NCI-H2081 treated with DMSO at 0.1 percent for 48 hours (cell line): ENCODE measurements at regions not wholly inside any gene's neighbourhood (a gene's known extent, or its start where the extent isn't known, plus 50 kb on each side); places are given as distances from the start of the nearest gene placed in this dataset.
"Not testable (repeated sequence)": the region's sequence is repeated elsewhere in the genome, so short reads cannot be mapped to it uniquely, and the experiment has no call there.

Source experiments
- DNase-seq: peaks from one replicate; lab custom pipeline; 2025; lab: John Stamatoyannopoulos, UW

DNA sequence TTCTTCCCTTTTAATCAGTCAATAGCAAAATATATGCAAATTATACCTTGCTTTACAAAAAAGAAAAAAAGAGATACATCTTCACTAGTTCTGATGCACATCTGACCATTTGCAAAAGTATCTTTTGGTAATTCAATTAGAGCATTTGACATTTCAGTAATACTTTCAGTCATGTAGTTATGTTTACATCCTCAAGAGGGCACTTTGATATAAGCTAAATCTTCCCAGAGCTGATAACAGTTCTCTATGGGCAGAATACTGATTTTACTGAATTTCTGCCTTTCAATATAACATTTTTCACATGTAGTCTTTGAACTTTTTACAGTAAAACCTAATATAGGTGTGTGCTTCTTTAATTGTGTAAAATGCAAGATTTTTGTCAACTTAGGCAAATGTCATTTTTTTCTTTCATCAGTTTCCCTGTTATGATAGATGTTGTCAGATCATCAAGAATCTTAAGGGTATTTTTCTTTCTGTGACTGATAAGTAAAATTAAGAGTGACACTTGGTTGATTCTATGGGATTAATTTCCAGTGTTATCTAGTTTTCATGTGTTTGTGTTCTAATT is 703.5 kb upstream of the SEMA3D start:
- peak; percentile 8 for DNase-seq

DNA sequence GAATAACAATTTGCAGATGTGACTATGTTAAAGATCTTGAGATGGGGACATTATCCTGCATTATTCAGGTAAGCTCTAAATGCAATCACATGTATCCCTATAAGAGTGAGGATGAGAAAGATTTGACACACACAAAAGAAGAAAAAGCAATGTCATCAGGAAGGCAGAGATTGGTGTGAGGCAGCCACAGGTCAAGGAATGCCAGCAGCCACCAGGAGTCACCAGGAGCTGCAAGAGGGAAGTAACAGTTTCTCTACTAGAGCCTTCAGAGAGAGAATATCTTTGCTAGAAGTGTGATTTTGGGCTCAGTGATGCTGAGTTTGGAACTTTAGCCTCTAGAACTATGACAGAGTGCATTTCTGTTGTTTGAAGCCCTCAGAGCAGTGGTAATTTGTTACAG is 700.3 kb upstream of the SEMA3D start:
- DNase-seq, result no peak

DNA sequence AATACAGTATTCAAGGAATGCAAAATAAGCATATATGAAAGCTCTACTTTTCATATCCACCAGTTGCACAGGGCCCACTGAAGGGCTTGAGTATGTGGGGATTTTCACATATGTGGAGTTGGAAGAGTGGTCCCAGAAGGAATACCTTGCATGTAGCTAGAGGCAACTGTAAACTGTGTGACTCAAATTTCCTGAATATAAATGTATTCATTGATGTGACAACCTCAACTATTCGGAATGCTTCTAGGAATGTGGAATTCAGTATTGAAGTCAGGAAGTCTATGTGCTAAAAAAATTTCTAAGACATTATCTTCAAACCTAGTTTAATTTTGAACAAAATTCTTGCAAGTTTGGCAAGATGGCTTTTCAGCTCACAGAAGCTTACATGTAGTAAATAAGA is 695.5 kb upstream of the SEMA3D start:
- no peak for DNase-seq

DNA sequence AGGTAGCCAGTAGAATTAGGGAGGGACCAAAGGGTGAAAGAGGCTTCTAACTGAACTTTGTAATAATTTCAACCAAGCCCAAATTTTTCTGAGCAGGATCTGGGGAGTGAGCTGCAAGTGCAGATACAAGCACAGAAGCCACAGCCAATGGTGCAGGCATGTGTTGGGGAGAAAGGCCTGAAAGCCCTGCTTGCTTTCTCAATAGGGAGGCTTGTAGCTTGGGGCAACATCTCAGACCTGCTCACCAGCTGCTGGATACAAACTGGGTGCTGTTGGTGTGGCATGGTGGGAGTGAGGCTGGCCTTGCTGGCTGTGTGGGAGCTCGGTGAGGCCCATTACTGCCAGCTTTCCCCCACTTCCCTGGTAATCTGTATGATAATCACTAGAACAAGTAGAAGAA is 688.5 kb upstream of the SEMA3D start:
- no peak for DNase-seq

DNA sequence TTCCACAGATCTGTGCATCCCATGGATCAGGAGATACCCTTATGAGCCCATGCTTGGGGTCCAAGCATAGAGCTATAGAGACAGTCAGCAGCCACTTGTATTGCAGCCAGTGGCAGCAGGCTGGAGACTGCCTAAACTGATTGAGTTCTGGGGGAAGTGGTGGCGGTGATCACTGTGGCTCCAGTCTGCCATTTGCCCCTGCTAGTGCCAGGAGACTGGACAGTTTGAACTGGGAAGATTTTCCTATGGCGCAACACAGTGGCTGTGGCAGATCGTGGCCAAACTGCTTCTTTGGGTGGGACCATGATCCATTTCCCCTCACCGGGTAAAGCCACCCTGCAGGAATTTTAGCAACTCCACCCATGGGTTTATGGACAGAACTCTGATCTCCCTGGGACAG is 679.7 kb upstream of the SEMA3D start:
- no peak for DNase-seq

DNA sequence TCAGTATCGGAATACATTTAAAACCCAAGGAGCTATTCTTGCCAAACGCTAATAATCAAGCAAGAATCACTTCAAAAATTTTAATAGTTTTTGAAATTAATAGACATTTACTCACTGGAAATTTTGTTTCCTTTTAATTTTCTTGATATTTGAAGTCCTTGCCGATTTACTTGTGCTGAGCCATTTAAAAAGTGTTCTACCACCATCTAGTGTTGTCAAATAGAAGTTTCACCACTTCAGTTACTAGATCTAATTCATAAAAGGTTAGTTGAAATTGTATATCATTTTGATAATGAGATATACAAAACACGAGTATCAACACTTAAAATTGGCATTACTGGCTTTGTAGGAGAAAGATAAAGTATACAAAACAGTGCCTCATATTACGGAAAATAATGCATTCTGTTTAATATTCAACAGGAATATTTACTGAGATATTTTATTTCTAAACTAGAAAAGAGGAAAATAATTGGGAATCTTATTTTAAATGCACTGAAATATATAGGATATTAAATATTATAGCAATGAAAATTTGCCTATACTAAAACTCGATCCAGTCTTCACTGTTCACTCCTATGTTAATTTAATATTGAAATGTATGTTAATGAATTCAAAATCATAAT is 664.8 kb upstream of the SEMA3D start:
- peak; percentile 14 for DNase-seq

DNA sequence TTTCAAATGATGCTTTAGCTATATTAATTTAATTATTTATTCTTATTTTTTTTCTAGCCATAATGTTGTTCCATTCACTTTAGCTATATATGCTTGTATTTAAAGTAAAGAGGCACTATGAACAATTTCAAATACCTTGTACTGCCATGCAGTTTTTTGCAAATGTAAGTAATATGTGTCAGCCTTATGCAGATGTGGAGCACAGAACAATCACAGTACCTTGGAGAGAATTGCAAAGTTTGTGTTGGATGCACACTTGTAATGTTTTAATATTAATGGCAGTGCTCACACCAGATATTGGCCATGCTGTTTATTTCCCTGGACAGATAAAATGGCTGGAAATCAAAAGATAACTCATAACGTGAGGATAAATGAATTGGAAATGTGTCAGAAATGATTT is 663.5 kb upstream of the SEMA3D start:
- DNase-seq, result no peak

DNA sequence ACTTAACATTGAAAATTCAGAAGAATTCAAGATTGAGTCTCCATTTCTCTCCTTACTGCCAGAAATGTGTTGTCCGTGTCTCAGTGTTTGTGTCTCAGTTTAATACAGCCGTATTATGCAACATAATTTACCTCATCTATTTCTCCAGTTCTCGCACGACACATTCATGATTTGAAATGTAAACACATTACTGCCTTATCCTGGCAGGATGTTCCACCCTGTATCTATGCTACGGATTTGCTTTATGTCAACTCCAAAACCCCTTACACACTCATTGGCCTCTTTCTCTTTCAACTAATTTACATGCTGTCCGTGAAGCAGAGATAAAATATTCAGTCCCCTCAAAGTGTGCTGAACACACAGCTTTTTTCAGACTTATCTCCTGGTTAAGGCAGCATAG is 653.7 kb upstream of the SEMA3D start:
- DNase-seq, result peak; percentile 63

DNA sequence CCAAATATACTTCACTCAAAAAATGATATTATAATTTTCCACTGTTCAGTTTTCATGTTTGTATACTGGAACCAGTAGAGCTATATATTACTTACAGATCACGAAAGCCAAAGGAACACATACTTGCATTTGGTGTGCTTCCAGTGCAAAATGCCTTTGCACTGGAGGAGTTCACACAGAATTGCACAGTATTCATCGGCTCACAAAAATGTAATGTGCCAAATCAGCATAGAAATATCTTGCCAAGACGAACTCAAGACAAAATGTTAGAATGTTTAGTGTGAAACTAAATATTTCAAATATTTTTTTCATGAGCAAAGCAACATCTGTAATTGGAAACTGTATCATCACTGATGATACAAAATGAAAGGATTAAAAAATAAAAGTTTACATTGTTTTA is 646.2 kb upstream of the SEMA3D start:
- no peak for DNase-seq

DNA sequence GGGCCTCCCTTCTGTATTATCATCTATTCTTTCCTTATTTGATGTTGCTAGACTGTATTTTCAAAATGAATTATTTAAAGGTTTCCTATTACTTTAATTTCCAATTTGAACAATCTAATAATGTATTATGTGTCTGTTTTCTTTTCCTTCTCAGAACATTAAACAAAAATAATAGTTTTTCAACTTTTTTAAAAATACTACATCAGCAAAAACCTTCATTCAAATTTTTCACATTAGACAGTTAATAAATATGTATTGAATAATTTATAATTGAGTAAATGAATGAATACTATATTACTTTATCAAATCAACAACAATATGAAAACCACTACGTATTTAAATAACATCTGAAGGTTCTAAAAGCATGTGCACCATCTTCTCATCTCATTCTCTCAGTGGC is 644.1 kb upstream of the SEMA3D start:
- DNase-seq, result no peak

DNA sequence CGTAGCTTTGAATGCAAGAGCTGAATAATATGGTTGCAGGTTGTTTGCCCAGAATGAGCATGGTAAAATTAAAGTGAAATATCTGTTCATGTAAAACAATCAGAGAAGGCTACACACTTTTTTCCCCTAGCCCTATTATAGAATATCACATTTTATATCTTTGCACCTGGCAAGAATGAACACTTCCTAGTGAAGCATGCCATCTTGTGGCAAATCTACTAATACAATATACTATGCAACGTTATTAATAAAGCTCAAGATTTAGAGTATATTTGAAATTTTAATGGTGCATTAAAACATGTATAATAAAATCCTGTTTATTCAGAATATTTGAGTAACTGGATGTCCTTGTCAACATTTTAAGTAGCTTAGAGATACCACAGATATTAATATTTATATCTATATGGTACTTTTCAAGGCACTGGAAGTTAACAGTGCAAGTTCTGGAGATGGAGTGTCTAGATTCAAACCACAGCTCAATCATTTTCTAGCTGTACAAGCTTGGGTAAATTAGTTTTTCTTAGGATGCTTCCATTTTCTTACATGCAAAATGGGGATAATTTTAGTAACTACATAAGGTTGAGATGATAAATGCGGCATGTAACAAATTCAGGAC is 643.1 kb upstream of the SEMA3D start:
- peak; percentile 46 for DNase-seq

DNA sequence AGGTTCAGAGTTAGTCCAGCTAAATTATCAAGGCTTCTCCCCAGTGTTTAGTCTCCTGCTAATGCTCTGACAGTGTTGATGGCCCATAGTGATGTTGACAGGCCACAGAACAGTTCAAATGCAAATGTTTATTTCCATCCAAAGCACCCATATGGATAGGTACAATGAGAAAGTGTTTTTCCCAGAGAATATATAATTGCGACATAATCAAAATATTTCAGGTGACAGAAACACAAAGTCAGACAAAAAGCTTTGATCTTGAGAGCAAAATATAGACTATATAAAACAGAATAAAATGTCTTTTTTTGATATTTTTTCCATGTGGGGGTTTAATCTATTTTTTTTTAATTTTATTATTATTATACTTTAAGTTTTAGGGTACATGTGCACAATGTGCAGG is 642.3 kb upstream of the SEMA3D start:
- no peak for DNase-seq

DNA sequence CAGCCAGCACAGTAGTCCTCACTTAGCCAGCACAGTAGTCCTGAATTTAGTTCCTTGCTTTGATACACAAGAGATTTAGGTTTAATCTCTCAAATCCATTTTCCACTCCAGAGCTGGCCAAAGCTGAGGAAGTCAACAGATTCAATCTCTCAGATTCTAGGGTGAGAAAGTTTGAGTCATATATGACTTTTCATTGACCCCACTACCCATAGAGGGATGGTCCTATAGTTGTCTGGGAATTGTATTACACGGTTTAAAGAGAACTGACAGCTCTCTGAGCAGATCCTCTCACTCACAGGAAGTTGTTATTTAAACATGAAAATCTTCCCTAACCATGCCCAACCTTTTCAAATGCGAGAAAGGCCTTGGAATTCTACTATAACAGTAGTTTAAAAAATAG is 641.8 kb upstream of the SEMA3D start:
- no peak for DNase-seq

DNA sequence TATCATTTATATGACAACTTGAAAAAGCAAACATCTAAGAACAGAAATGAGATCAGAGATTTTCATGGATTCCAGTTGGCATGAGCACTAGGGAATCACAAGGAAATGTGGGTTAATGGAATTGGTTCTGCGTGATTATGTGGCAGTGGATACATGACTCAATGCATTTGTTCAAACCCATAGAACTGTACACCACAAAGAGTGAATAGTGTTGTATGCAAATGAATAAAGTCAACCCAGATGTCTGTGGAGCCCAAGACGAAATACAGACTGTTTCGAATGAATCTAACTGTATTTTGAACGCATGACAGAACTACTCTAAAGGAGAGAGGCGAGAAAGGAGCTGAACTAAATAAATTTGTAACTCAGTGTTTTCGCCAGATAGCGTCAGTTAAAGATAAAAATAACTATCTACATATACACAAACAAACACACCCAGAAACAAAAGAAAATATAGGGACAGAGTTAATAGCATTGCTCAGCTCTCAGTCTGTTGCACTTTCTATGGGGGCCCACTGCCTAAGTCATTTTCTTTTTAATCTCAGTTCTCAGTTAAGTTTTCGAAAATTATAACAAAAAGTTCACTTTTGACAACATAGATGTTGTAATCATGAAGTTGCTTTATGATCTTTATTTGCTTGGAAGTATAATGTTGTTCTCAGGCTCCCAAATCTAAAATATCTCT is 636.7 kb upstream of the SEMA3D start:
- no peak for DNase-seq

DNA sequence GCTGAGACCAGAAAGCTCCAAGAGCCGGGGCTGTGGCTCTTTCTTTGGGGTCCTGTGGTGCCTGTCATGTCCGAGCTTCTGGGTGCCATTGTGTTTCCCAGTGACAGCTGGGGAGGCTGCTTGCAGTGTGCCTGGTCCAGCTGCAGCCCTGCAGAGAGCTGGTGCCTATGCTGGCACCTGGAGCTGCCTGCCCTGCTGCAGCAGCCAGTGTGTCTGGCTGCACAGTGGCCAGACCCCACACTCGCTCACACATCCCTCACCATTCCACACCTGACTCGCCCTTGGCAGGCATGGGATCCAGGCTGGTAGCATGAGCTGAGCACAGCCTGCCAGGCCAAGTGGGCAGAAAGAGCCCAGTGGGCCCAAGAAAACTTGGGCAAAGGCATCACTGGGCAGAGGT is 635.1 kb upstream of the SEMA3D start:
- DNase-seq, result no peak

DNA sequence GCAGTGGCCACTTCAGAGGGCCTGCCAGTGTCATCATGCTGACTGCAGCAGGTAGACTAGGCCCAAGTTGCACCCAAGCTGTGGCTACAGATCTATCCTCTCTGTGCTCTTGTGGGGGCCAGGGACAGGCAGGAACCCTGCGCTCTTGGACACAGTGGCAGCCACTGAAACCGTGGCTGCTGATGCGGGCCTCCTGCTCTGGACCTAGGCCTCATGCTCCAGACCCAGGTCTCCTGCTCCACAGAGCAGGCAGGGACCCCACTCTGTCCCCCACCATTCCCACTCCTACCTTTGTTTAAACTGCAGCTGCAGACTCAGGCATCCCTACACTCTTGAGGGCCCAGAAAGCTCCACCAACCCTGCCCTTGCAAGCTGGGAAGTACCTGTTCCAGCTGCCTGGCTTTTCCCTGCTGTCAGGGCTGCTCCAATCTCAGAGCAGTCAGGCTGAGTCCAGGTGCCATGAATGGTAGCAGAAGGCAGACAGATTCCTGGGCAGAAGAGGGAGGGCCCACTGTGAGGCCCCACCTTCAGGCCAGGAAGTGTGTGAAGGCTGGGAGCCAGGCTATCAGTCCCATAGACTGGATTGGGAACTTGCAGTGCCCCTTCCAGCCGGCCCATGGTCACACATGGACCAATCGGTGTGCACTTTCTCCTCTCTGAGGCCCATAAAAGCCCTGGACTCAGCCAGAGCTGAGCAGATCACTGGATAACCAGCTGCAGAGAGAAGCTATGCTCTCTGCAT is 634.0 kb upstream of the SEMA3D start:
- no peak for DNase-seq

DNA sequence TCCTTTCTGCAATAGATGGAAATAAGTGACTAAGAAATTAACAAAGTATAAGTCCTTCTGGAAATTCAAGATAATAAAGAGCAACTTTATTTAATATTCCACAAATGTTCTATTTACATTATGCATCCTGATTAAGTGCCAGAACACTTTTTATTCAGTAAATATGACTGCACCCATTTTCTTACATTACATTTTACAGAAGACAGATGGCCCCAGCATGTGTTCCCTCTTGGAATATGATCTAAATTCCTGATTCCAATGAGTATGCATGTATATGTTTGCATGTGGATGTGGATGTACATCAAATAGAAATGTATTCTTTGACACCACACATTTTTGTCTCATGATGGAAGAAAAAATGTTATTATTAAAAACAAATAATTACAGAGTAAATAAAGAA is 628.7 kb upstream of the SEMA3D start:
- no peak for DNase-seq

DNA sequence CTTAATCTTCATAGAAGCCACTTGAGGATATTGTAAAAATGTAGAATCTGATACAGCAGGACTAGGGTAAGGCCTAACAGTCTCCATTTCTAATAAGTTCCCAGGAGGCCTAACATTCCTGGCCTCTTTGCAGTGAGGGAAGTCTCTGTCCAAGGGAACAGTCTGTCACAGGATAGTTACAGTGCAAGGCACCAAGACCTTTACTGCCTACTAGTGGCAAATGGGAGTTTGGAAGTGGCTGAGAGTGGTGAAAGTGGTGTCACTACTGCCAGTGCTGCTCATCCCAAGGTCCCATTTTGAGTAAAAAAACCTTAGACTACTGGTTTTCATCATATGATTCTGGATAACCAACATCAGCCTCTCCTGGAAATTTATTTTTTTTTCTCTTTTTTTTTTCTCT is 619.5 kb upstream of the SEMA3D start:
- DNase-seq, result no peak

DNA sequence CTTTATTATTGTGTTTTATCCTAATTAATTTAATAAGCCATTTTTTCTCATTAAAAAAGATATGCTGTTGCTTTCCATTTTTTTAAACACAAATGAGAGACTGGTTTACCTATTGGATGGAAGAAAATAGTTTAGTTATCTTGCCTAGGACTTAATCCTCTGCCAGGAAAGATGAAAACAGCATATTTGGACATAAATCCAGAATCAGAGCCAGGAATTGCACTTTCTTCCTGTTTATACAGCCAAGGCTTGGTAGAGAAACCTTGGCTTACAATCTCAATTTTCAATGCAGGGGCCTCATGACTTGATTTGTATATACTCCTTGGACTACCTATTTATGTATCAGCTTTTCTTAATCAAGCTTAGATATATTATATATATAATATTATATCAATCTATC is 618.8 kb upstream of the SEMA3D start:
- DNase-seq, result no peak

DNA sequence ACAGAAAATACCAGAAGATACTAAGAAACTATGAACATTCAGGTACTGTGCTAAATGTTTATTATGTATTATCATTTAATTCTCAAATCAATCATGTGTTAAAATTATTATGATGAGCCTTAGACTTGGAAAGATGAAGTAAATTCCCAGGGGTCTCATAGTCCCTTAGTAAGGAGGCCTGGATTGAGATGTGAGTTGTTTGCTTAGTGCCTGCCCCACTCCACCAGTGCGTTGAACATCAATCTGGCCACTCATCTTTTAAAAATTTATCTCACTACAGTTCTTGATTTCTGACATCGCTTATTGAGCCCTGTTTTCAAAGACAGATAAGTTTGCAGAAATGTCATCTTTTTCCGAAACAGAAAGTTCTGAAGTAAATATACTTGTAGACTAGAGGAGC is 618.4 kb upstream of the SEMA3D start:
- DNase-seq, result no peak

DNA sequence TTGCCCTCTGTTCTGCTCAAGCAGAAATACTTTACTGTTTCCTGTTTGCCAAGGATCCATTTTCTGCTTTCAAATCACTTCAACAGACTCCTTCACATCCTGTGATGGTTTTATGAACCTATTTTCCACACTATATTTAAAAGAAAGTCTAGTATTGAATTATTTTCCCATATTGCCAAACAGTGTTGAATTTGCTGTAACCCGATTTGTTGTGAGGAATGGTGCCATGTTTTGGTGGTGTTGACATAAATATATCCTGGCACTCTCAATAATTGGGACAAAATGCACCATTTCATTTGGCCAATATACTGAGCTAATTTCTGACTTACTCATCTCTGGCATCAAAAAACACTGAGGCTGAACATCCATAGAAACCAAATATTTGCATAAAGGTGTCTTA is 615.4 kb upstream of the SEMA3D start:
- DNase-seq, result no peak

DNA sequence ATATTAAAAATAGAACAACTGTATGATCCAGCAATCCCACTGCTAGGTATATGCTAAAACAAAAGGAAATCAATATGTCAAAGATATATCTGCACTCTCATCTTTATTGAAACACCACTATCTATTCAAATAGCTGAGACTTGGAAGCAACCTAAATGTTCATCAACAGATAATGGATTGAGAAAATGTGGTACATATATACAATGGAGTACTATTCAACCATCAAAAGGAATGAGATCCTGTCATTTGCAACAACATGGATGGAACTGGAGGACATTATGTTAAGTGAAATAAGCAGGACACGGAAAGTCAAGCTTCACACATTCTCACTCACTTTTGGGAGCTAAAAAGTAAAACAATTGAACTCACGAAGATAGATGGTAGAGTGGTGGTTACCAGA is 610.1 kb upstream of the SEMA3D start:
- DNase-seq, result no peak

DNA sequence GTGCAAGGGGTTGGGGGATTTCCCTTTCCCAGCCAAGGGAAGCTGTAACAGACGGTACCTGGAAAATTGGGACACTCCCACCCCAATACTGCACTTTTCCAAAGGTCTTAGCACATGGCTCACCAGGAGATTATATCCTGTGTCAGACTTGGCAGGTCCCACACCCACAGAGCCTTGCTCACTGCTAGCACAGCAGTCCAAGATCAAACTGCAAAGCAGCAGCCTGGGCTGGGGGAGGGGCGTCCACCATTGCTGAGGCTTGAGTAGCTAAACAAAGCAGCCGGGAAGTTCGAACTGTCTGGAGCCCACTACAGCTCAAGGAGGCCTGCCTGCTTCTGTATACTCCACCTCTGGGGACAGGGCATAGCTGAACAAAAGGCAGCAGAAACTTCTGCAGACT is 604.2 kb upstream of the SEMA3D start:
- not testable (repeated sequence) for DNase-seq
